Hematopoietic multipotent progenitor cell treated with erythropoietin and hydrocortisone succinate and interleukin-3 and kit ligand, for 8 days (in vitro differentiated cells): ENCODE measurements at regions not wholly inside any gene's neighbourhood (a gene's known extent, or its start where the extent isn't known, plus 50 kb on each side); places are given as distances from the start of the nearest gene placed in this dataset.
"Not testable (repeated sequence)": the region's sequence is repeated elsewhere in the genome, so short reads cannot be mapped to it uniquely, and the experiment has no call there.

Source experiments
- DNase-seq: peaks from one replicate; pipeline ENCODE4 v3.0.0-alpha.2; 2015

- no peak for DNase-seq
Observed at GRCh38 chr5:111973961-111974360, 217.0 kb upstream of the NREP start.

GRCh38 chr5:111972548-111972947 lies 215.6 kb upstream of the NREP start:
- DNase-seq: no peak

GRCh38 chr5:111972080-111972479 lies 215.1 kb upstream of the NREP start:
- no peak for DNase-seq

GRCh38 chr5:111968459-111968858 lies 211.5 kb upstream of the NREP start:
- no peak for DNase-seq

- no peak for DNase-seq
Observed at GRCh38 chr5:111967463-111967862, 210.5 kb upstream of the NREP start.

- DNase-seq: no peak
Observed at GRCh38 chr5:111966290-111966689, 209.3 kb upstream of the NREP start.

- no peak for DNase-seq
Observed at GRCh38 chr5:111963555-111963954, 206.6 kb upstream of the NREP start.

- DNase-seq: no peak
Observed at GRCh38 chr5:111962906-111963305, 205.9 kb upstream of the NREP start.

GRCh38 chr5:111961862-111962261 lies 204.9 kb upstream of the NREP start:
- DNase-seq: no peak

- no peak for DNase-seq
Observed at GRCh38 chr5:111960476-111961215, 203.7 kb upstream of the NREP start.

GRCh38 chr5:111958851-111959250 lies 201.9 kb upstream of the NREP start:
- no peak for DNase-seq

- DNase-seq: not testable (repeated sequence)
Observed at GRCh38 chr5:111956765-111957164, 199.8 kb upstream of the NREP start.

- DNase-seq: no peak
Observed at GRCh38 chr5:111954516-111955395, 197.8 kb upstream of the NREP start.

- no peak for DNase-seq
Observed at GRCh38 chr5:111953351-111954127, 196.5 kb upstream of the NREP start.

- no peak for DNase-seq
Observed at GRCh38 chr5:111952555-111952954, 195.6 kb upstream of the NREP start.

- DNase-seq: no peak
Observed at GRCh38 chr5:111950660-111951059, 193.7 kb upstream of the NREP start.

GRCh38 chr5:111948092-111948841 lies 191.3 kb upstream of the NREP start:
- no peak for DNase-seq

GRCh38 chr5:111946556-111946955 lies 189.6 kb upstream of the NREP start:
- no peak for DNase-seq

GRCh38 chr5:111945535-111945934 lies 188.5 kb upstream of the NREP start:
- no peak for DNase-seq

GRCh38 chr5:111942661-111943401 lies 185.8 kb upstream of the NREP start:
- no peak for DNase-seq

GRCh38 chr5:111942201-111942600 lies 185.2 kb upstream of the NREP start:
- no peak for DNase-seq

GRCh38 chr5:111937094-111937493 lies 180.1 kb upstream of the NREP start:
- DNase-seq: no peak
